Body of pancreas (tissue), 4 donors: ENCODE measurements at regions not wholly inside any gene's neighbourhood (a gene's known extent, or its start where the extent isn't known, plus 50 kb on each side); places are given as distances from the start of the nearest gene placed in this dataset.

ENCODE experiments used
- POLR2A ChIP-seq, 3 donors: fragments of 450-650 bp; IDR thresholded peaks; one replicate each; pipeline ENCODE4 v1.6.1; 2016; ENCODE audit warnings: antibody characterized with exemption in 3 of 3, mild to moderate bottlenecking in 2 of 3
- TF ChIP-seq, protein P1 (sequence below), 7 experiments: fragments of 450-650 bp in 4 of 7; fragments of 200-600 bp in 3 of 7; sonication (generic) in 3 of 7; IDR thresholded peaks; one replicate each; pipeline ENCODE4 v1.5.1; 2016 to 2019; ENCODE audit warnings: antibody characterized with exemption in 7 of 7

- TF ChIP-seq, protein P1, sequence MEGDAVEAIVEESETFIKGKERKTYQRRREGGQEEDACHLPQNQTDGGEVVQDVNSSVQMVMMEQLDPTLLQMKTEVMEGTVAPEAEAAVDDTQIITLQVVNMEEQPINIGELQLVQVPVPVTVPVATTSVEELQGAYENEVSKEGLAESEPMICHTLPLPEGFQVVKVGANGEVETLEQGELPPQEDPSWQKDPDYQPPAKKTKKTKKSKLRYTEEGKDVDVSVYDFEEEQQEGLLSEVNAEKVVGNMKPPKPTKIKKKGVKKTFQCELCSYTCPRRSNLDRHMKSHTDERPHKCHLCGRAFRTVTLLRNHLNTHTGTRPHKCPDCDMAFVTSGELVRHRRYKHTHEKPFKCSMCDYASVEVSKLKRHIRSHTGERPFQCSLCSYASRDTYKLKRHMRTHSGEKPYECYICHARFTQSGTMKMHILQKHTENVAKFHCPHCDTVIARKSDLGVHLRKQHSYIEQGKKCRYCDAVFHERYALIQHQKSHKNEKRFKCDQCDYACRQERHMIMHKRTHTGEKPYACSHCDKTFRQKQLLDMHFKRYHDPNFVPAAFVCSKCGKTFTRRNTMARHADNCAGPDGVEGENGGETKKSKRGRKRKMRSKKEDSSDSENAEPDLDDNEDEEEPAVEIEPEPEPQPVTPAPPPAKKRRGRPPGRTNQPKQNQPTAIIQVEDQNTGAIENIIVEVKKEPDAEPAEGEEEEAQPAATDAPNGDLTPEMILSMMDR (IDR thresholded peaks at IDR 0.05): no peak
- no peak for TF ChIP-seq POLR2A (IDR thresholded peaks at IDR 0.05)
These were observed 154.4 kb downstream of the MACROH2A1 start for GRCh38 chr5:135244620-135245021.
